RCC 7860 (cell line): ENCODE measurements at regions not wholly inside any gene's neighbourhood (a gene's known extent, or its start where the extent isn't known, plus 50 kb on each side); places are given as distances from the start of the nearest gene placed in this dataset.
"Not testable (repeated sequence)": the region's sequence is repeated elsewhere in the genome, so short reads cannot be mapped to it uniquely, and the experiment has no call there.

ENCODE experiments used
- DNase-seq: peaks from one replicate; pipeline ENCODE4 v3.0.0-alpha.2; 2015; ENCODE audit warnings: low spot score
- FAIRE-seq: peaks from 2 replicates; lab custom pipeline; 2012; peaks lifted over from hg19 to GRCh38; lab: Jason Lieb, UNC

- no peak for DNase-seq
- no peak for FAIRE-seq
These were observed 50.7 kb upstream of the DIAPH3 start for GRCh38 chr13:60214213-60215055.

- FAIRE-seq (no peak), DNase-seq (no peak)
These were observed 56.3 kb upstream of the DIAPH3 start for GRCh38 chr13:60220072-60220471.

GRCh38 chr13:60221581-60221980 is 57.9 kb upstream of the DIAPH3 start:
- DNase-seq (no peak), FAIRE-seq (no peak)

DNA sequence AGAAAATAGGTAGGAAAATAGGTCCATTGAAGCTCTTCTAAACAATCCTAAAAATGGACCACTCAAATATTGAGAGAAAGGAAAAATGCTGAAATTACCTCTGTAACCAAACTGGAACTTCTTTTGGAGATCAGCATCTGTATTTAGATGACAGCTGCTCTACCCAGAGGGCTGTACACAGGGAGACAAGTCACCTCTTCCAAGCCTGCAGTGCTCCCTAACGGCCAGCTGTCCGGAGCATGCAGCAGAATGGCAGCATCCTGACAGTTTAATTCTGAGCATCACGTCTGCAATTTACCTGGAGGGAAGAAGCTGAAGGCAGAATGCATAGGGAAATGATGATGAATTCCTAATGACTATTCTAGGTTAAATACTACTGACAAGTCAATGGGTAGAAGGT is 62.8 kb upstream of the DIAPH3 start:
- FAIRE-seq (no peak), DNase-seq (no peak)

GRCh38 chr13:60227158-60227557 is 63.4 kb upstream of the DIAPH3 start:
- DNase-seq (no peak), FAIRE-seq (no peak)

DNA sequence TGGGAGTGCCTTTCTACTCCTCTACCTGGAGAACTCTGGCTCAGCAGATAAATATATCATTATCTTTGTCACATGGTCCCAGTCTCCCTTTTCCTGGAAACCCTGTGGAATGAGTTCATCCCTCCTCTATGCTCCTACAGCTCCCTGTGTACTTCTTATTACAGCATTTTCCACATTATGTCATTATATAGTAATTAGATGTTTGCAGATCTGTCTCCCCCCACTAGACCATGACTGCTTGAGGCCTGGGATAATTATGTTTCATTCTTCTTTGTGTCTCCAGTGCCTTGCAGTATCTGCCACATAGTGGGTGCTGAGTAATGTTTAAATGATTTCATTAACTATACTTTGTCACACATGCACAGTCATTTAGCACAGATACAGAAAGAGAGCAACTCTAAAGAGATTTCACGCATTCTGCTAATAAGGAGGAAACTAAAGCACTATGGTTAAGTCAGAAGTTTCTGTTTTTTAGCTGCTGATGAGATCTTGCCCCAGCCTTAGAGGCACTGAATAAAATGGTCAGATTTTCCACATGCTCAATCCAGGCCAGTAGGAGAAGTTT is 66.1 kb upstream of the DIAPH3 start:
- DNase-seq: peak; percentile 33
- no peak for FAIRE-seq

DNA sequence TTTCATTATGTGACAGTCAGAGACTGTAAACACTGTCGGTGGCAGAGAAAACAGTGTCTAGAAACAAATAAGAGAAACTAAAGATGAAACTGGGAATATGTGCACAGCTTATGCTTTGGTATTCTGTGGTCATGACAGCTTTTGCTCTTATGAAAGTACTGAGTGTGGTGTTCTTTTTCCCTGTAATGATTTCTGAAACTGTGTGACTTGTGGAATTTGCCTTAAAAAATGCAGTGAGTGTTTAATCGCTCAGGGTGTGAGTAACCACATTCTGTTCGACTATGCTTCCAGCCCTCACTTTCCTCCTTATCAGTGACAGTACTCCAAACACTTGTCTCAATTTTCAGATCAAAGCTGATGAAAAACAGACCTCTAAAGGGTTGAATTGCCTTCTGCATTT is 66.9 kb upstream of the DIAPH3 start:
- DNase-seq (peak; percentile 27), FAIRE-seq (no peak)

- DNase-seq (no peak), FAIRE-seq (no peak)
These were observed 78.4 kb upstream of the DIAPH3 start for GRCh38 chr13:60242043-60242595.

DNA sequence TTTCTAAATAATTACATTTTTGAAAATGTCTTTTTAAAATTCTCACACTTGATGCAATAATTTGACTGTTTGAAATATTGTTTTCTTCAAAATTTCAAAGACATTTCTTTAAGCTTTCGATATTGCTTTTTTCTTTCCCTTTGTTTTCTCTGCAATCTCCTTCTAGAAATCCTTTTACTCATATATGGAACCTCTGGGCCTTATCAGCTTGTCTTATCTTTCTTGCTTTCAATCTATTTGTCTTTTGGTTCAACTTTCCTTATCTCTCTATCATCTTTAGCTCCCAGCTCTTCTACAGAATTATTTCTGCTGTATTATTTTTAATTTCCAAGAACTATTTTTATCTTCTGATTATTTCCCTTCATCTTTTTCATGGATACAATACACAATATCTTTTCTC is 80.7 kb upstream of the DIAPH3 start:
- FAIRE-seq: no peak
- DNase-seq: no peak

- not testable (repeated sequence) for DNase-seq, FAIRE-seq
These were observed 87.7 kb upstream of the DIAPH3 start for GRCh38 chr13:60251419-60251818.

- DNase-seq (no peak), FAIRE-seq (no peak)
These were observed 94.6 kb upstream of the DIAPH3 start for GRCh38 chr13:60258349-60258748.

DNA sequence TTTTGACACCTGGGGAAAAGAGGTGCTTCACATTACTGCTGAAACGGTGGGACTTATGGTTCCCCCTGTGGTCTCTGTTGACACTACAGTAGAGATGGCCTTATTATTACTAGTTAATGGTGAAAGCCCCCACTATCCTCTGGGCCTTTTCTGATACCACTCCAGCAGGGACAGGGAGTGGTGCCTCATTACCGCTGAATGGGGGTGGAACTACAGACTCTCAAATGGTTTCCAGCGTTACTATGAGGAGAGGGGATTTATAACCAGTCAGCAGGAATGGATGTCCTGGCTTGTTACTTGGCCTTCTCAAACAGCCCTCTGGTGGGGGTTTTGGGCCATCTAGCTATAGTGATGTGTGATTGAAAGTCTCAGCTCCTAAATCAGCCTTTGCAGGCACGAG is 96.7 kb upstream of the DIAPH3 start:
- no peak for FAIRE-seq
- no peak for DNase-seq

DNA sequence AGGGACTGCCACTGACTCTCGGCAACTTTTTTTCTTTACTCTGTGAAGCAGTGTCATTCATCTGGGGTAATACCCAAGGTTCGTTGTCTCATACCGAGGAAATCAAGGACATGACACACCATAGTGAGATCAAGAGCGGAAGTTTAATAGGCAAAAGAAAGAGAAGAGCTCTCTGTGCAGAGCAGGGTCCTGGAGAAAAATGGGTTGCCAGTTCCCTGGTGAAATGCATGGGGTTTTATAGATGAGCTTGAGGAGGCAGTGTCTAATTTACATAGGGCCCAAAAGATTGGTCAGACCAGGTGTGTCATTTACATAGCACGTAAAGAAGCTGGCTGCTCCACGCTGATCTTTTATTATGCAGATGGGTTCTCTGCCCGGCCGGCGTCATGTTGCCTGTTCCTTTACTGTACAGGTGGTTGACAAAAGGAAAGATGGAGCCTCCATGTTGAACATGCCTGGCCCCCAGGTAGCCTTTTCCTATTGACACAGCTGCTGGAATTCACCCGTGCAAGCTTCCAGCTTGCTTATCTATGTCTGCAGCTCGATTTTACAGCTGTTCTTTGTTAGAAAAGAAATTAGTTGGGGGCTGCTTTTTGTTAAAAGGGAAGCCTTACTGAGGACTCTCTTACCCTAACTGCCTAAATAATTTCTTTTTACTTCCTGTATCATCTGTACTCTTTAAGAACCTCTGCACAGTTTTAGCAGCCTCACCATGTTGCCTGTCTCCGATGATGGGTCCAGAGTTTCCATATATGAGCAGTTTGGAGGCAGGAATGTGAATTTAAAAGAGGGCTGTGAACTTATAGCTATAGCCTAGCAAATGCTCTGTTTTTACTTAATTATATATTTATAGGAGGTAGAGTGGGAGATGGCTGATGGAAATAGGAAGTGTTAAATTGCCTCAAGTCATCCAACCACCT is 98.0 kb upstream of the DIAPH3 start:
- no peak for FAIRE-seq

GRCh38 chr13:60265566-60265965 is 101.8 kb upstream of the DIAPH3 start:
- DNase-seq (no peak), FAIRE-seq (no peak)

More for the DNA sequence above, 98.0 kb upstream of the DIAPH3 start:
- no peak for DNase-seq

DNA sequence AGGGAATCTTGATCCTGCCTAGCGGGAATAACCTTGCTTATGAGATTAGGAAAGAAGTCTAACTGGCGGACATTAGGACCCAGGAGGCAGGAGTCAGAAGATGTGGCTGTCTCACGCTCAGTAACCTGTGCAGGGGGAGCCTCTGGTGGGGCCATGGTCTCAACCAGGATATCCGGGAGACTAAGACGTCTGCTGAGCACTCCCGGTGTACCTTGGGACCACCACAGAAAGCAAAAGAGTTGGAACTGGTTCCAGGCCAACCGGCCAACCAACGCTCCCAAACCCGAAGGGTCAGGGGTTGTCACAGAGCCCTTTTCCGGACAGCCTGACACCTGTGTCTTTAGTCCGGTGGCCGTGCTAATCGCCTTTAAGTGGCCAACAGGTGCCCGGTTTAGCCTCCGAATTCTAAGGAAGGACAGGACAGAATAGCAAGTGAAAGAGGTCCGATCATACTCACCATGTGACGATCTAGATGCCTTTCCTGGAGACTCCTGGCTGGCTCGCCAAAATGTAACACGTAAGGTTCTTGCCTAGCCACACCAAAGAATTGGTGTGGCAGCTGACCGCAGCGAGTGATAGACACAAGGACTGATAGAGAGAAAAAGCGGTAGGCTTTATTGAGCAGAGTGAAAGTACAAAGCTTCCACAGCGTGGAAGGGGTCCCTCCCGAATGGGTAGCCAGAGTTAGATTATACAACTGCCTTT is 103.9 kb upstream of the DIAPH3 start:
- DNase-seq (no peak), FAIRE-seq (no peak)

DNA sequence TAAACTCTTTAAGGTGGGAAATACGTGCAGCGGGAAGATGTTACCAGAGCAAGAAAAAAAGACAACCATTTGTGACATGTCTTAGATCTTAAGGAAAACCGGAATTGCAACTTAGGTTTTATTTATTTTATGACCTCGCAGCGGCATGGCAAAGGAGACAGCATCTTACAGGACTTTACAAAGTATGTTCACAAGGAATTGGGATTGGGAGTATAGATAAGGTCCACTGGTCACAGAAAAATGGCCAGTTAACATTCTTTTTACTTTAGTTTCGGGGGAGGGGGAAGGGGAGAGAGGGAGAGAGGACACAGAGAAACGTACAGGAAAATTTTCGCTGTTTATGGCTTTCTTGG is 104.5 kb upstream of the DIAPH3 start:
- DNase-seq: no peak
- FAIRE-seq: no peak

DNA sequence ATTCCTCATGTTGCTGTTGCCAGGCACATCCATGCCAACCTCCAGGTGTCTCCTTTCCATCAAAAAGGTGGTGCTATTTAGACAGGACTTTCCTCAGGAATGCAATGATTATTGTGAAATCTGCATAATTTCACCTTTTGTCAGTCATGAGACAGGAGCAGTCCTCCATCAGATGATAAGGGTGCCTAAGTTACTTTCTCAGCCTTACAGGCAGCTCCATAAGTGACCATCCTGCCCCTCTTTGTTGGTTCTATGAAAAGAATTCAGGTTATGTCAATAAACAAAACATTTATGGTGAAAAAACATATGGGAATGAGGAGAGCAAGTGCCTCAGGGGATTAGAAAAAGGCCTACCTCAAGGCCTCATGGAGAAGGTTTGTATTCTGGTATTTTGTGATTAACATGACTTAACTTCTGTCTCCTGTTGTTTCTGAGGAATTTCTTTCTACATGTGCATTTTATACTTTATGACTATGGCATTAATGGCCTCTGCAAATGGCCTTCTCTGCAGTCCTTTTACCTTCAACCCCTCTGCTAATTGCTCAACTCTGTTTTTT is 110.3 kb upstream of the DIAPH3 start:
- DNase-seq (no peak), FAIRE-seq (no peak)

DNA sequence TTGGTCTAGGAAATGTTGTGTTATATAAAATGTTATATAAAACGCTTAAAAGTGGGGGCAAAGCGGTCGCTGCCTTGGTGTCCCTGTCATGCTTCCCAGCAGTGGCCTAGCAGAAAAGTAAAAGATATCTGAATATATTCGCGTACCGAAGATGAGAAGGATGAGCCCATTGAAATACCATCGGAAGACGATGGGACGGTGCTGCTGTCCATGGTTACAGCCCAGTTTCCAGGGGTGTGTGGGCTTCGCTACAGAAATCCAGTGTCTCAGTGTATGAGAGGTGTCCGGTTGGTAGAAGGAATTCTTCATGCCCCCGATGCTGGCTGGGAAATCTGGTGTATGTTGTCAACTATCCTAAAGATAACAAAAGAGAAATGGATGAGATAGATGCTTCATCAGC is 110.9 kb upstream of the DIAPH3 start:
- FAIRE-seq (no peak), DNase-seq (no peak)

DNA sequence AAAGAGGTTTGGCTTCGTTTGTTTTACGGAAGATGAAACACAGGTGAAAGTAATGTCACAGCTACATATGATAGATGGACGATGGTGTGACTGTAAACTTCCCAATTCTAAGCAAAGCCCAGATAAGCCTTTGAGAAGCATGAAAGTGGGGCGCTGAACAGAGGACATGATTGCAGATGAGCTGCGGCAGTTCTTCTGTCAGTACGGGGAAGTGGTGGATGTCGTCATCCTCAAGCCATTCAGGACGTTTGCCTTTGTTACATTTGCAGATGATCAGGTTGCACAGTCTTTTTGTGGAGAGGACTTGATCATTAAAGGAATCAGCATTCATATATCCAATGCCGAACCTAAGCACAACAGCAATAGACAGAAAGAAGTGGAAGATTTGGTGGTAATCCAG is 111.5 kb upstream of the DIAPH3 start:
- DNase-seq: no peak
- no peak for FAIRE-seq

- DNase-seq, FAIRE-seq: not testable (repeated sequence)
These were observed 116.5 kb upstream of the TDRD3 start for GRCh38 chr13:60280524-60280923.
